ENCODE measurements at regions not wholly inside any gene's neighbourhood (a gene's known extent, or its start where the extent isn't known, plus 50 kb on each side); places are given as distances from the start of the nearest gene placed in this dataset.

DNA sequence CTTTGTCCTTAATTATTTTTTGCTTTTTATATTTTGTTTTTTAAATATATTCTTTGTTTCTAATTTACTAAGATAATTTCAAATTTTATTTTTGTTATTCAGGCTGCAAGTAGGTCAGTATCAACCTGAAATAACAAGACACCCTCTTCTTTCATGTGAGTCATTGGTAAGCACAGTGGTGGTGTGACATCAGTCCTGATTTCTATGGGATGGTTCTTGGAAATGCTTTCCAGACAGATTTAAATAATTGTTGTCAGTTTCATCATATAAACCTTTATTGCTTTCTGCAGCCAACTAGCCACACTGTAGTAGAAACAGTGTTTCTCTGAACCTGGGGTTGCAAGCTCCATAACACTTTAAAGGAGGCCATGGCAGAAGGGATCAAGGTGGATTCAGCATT lies 157.5 kb upstream of the C21orf91 start:
- DNase-seq: no peak

DNA sequence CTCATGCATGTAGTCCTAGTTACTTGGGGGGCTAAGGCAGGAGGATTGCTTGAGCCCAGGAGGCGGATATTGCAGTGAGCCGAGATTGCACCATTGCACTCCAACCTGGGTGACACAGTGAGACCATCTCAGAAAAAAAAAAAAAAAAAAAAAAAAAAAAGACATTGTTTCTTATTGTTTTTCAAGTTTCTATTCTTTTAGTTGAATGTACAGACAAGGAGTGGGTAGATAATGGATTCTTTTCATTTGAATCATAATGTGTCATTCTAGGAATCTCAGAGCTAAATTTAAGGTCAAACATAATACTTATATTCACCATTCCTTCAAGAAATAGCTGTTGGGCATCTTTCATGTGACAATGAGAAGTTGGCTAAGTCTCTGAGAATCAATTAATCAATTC lies 157.0 kb upstream of the C21orf91 start:
- DNase-seq: no peak

- DNase-seq: no peak
Observed at GRCh38 chr21:17967319-17967718, 148.2 kb upstream of the C21orf91 start.

DNA sequence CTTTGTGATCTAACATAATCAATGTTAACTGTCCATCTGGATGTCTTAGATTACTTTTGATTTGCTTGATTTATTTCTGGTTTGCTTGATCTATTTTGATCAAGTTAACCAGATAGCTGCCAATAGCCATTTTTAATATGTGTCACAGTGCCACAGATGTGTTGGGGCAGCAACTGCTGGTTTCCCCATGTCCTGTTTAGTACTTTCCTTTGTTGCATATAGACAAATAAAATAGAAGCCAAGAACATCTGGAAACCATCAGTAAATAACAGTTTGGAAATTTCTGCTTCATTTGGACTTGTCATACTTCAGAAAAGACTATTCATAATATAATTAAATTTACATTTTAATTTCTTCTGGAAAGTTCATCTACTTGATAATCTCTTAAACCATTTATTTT lies 145.6 kb upstream of the C21orf91 start:
- DNase-seq: no peak

DNA sequence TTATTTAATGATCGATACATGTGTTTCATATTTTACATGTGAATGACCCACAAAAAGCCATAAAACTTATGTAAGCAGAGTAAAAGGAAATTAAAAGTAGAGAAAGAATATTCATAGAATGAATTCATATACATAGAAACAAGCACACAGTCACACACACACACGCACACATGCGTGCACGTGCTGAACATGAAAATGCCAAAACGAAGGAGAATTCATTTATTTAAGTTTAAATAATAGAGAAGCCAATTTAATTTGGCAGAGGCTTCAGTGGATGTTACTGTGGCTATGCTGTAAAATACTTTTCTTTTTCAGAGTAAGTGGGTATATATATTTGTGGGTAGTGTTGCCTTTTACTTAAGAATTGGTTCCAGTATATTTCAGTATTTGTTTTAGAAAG lies 145.0 kb upstream of the C21orf91 start:
- DNase-seq: no peak

- DNase-seq: no peak
Observed at GRCh38 chr21:17950591-17950990, 131.4 kb upstream of the C21orf91 start.

GRCh38 chr21:17949421-17949820 lies 130.3 kb upstream of the C21orf91 start:
- DNase-seq: no peak

DNA sequence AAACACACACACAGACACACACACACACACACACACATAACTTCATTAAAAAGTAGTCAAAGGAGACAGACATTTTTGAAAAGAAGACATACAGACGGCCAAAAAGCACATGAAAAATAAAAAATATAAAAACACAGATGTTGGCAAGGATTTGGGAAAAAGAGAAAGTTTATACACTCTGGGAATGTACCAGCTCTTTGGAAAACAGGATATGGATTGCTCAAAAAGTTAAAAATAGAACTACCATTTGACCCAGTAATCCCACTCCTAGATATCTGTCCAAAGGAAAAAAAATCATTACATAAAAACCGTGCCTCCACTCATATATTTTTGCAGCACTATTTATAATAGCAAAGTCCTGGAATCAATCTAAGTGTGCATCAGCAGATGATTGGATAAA lies 128.4 kb upstream of the C21orf91 start:
- DNase-seq: no peak

DNA sequence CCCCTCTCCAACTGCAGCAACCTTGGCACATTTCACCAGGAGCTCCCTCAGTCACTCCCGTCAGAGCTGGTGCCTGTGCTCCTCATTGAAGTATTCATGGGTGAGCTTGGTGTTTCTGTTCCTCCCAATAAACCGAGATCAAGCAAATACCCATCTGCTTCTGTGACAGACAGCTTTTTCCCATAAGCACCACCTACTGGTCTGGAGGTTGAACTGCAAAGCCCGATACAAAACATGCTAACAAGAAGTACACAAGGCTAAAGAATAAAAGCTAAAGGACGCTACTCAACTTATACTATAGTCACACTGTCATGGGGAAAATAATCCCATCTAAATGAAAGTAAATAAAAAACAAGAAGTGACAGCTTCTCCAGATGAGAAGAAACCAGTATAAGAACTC lies 111.9 kb upstream of the C21orf91 start:
- peak; percentile 18 for DNase-seq

GRCh38 chr21:17930093-17930492 lies 110.9 kb upstream of the C21orf91 start:
- DNase-seq: no peak

DNA sequence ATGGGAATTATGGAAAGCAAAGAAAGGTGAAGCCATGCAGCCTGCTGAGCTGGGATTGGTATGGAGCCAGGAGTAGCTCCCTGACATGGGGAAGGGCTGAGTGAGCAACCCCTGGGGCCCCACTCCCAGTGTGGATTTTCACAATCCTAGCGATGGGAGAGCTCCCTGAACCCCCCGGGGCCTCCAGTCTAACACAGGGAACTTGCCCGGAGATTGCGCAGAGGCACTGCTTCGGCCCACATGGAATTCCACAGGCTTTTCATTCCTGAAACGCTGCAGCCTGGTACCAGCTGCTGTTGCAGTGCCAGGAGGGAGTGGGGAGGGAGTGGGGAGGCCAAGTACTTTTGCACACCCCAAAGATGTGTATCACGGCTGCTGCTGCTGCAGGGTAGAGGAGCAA lies 110.4 kb upstream of the C21orf91 start:
- DNase-seq: no peak

DNA sequence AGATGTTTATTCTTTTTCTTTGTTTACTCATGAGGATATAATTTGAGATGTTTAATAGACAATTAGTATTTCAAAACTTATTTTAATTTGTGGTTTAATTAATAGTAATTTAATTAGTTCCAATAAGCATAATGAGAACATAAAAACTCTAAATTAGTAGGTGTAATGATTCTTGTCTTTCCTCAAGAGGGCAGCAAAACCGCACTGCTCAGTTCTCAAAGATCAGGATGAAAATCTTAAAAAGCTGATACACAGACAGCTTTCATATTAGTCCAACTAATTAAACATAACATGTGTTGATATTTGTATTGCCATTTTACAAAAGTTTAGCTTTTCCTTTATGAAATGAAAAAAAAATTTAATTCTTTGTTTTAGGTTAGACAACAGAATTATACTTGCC lies 106.7 kb upstream of the C21orf91 start:
- no peak for DNase-seq

GRCh38 chr21:17925000-17925610 lies 105.9 kb upstream of the C21orf91 start:
- DNase-seq: peak; percentile 66

DNA sequence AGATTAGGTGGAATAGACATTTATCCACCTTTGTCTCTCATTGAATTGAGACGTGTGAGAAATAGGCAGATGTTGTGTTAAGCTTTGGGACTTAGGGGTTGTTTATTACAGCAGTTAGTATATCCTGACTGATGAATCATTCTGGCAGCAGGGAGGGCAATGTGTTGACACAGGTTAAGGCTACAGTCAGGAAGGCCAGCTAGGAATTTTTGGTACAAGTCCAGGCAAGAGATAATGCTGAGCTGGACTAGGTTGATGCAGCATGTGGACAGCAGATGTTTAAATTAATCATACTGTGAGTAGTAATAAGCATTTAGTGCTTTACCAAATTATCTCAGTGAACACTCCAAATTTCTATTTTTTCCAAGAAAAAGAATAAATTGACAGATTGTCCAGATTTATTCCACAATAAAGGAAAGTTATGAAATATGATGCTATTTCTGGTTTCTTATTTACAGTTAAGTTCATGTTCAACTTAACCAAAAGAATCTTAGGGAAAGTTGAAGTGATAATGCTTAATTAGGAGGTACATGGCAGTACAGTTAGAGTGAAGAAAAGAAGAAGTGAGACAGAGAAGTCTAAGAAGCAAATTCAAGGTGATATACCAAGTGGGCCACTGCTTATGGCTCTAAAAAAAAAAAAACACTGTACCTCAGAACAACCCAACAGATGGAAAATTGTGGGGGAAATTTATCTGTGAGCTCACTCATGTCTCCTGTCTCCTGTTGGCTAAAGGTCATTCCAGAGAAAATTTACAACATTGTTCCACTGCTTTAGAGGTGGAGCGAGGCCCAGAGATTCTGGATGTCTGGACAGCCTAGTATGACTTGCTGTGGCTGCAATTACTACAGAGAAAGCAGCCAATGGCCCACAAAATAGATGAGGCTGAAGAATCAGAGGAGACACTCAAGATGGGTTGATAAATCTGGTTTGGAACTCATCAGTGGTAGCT lies 102.7 kb upstream of the C21orf91 start:
- no peak for DNase-seq

DNA sequence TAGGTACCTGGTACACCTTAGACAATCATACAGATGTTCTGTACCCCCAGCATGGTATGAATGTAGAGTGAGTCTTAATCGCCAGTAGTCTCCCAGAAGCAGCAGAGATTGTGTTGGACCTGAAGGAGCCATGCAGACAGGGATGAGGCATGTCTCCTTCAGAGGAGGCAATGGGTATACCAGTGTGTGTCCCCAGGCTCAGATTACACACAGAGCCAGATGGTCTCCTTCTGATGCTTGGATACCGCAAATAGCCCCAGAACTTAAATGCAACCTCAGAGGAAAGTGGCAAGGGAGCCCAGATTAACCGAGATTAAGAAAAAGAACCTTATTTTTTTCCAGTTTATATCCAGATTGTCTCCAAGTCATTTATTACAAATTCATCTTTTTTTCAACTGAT lies 96.8 kb upstream of the C21orf91 start:
- no peak for DNase-seq

DNA sequence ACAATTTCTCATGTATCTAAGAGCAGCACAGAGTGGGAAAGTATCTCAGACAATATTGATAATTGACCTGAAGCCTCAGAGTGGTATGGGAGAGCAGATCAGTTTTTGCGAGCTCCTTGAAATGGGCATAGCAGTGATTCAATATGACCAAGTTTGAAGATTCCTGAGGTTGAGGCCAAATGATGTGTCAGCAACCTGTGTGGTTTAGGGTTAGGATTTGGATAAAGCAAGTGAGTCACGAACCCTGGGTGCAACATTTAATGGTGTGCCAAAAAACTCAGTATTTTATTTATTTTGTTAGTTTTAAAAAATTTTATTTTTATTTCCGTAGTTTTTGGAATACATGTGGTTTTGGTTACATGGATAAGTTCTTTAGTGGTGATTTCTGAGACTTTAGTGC lies 92.5 kb upstream of the C21orf91 start:
- no peak for DNase-seq

DNA sequence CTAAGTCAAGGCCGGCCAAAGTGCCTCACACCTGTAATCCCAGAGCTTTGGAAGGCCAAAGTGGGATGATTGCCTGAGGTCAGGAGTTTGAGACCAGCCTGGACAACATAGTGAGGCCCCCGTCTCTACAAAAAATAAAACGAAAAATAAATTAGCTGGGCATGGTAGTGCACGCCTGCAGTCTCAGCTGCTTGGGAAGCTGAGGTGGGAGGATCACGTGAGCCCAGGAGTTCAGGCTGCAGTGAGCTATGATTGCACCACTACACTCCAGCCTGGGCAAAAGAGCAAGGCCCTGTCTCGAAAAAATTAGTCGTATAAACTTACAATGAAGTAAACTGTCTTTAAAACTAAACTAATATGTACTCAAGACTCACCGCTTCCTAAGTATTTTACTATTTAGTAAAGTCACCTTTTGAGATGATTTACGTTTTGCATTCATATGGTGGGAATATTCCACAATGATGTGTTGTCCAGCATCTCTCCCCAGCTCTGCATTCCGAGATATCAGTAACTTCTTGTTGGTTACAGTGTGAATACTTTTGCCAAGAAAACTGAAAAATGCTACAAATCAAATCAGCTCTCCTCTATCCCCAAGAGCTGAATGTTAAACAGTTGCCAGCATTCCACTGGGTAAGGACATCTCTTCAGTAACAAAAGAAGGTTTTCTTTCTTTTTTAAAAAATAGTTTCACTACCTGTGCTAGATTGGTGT lies 84.9 kb upstream of the C21orf91 start:
- no peak for DNase-seq

DNA sequence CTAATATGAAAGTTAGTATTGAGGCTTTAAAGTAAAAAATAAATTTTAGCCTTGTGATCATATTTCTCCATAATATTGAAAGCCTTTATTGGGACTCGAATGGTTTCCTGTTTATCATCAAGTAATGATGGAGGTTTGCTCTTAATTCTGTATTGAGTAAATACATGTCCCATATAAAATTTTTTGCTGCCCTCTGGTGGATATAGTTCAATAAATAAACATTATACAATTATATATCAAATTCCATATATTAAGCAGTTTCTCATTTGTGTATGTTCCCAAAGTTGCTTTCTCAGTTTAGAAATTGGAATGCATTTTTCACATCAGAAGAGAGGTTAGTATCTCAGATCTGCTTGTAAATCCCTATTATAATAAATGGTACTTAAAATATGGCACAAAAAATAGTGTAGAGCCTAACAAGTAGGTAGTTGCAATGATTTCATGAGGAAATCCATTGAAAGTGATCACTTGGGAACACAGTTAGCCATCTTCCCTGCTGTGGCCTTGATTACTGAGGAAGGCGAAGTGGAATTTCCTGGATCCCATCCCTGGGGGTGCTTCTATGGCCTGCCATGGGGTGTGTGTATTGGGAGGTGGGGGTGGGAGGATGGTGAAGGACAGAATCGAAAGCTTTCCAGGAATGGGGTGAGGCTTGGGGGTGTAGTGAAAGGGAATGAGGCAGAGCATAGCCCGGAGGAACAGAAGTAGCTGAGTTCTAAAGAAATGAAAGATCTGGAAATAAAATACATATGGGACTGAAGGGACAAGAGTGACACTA lies 84.1 kb upstream of the C21orf91 start:
- peak; percentile 70 for DNase-seq

GRCh38 chr21:17901458-17902079 lies 82.4 kb upstream of the C21orf91 start:
- no peak for DNase-seq

DNA sequence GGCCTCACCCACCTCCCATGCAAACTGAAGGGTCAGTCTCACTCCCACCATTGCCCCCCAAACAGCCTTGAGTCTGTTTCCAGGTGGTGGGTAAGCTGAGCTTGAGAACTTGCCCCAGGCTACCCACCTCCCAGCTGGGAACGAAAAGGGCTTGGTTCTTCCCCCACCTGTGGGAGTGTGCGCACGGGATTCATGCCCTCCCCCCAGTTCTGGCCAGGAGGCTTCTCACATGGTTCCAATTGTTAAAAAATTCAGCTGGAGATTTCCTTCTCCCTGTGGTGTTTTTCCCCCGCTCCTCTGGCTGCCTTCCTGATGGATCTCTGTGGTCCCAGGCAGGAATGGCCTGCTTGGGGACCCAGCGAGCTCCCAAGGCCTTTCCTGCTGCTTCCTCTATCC lies 81.8 kb upstream of the C21orf91 start:
- DNase-seq: no peak

DNA sequence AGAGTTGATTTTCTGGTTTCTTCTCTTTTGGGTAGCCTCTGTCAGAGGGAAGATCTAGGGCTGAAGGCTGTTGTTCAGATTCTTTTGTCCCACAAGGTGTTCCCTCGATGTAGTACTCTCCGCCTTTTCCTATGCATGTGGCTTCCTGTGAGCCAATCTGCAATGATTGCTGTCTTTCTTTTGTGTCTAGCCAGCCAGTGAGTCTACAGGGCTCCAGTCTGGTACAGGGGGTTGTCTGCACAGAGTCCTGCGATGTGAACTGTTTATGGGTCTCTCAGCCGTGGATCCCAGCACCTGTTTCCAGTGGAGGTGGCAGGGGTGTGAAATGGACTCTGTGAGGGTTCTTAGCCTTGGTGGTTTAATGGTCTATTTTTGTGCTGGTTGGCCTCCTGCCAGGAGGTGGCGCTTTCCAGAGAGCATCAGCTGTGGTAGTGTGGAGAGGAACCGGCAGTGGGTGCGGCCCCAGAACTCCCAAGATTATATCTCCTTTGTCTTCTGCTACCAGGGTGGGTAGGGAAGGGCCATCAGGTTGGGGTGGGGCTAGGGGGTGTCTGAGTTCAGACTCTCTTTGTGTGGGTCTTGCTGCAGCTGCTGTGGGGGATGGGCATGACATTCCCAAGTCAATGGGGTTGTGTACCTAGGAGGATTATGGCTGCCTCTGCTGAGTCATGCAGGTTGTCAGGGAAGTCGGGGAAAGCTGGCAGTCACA lies 81.3 kb upstream of the C21orf91 start:
- no peak for DNase-seq

- DNase-seq: no peak
Observed at GRCh38 chr21:17889171-17889570, 70.0 kb upstream of the C21orf91 start.
